Activated CD8-positive, alpha-beta memory T cell treated with anti-CD3 and anti-CD28 coated beads, Interleukin-2, amount 50 U/mL, for 48 hours (primary cell): ENCODE measurements at regions not wholly inside any gene's neighbourhood (a gene's known extent, or its start where the extent isn't known, plus 50 kb on each side); places are given as distances from the start of the nearest gene placed in this dataset.
"Not testable (repeated sequence)": the region's sequence is repeated elsewhere in the genome, so short reads cannot be mapped to it uniquely, and the experiment has no call there.

Experiments used
- DNase-seq: peaks from one replicate; pipeline ENCODE4 v3.0.0-alpha.2; 2020

- DNase-seq: no peak
These were observed 558.8 kb upstream of the ADAMTS16 start for GRCh38 chr5:4581289-4581688.

- no peak for DNase-seq
These were observed 555.1 kb upstream of the ADAMTS16 start for GRCh38 chr5:4584982-4585381.

GRCh38 chr5:4613440-4613839 is 526.7 kb upstream of the ADAMTS16 start:
- no peak for DNase-seq

GRCh38 chr5:4614088-4614487 is 526.0 kb upstream of the ADAMTS16 start:
- DNase-seq: no peak

GRCh38 chr5:4615369-4615768 is 524.8 kb upstream of the ADAMTS16 start:
- DNase-seq: not testable (repeated sequence)

GRCh38 chr5:4625206-4625896 is 514.8 kb upstream of the ADAMTS16 start:
- DNase-seq: no peak

GRCh38 chr5:4627131-4627530 is 513.0 kb upstream of the ADAMTS16 start:
- no peak for DNase-seq

GRCh38 chr5:4627929-4628328 is 512.2 kb upstream of the ADAMTS16 start:
- no peak for DNase-seq

- DNase-seq: no peak
These were observed 511.3 kb upstream of the ADAMTS16 start for GRCh38 chr5:4628645-4629385.

- DNase-seq: no peak
These were observed 510.1 kb upstream of the ADAMTS16 start for GRCh38 chr5:4630031-4630430.

GRCh38 chr5:4634342-4634741 is 505.8 kb upstream of the ADAMTS16 start:
- no peak for DNase-seq

GRCh38 chr5:4636378-4636777 is 503.8 kb upstream of the ADAMTS16 start:
- DNase-seq: no peak

GRCh38 chr5:4639946-4640345 is 500.2 kb upstream of the ADAMTS16 start:
- no peak for DNase-seq

- no peak for DNase-seq
These were observed 499.3 kb upstream of the ADAMTS16 start for GRCh38 chr5:4640795-4641194.

- DNase-seq: no peak
These were observed 497.6 kb upstream of the ADAMTS16 start for GRCh38 chr5:4642525-4642924.

GRCh38 chr5:4643190-4643589 is 496.9 kb upstream of the ADAMTS16 start:
- no peak for DNase-seq

GRCh38 chr5:4643960-4644359 is 496.2 kb upstream of the ADAMTS16 start:
- DNase-seq: no peak

GRCh38 chr5:4646715-4647375 is 493.3 kb upstream of the ADAMTS16 start:
- DNase-seq: no peak

- DNase-seq: no peak
These were observed 492.2 kb upstream of the ADAMTS16 start for GRCh38 chr5:4647955-4648354.

GRCh38 chr5:4651806-4652565 is 488.1 kb upstream of the ADAMTS16 start:
- no peak for DNase-seq

- no peak for DNase-seq
These were observed 486.7 kb upstream of the ADAMTS16 start for GRCh38 chr5:4653475-4653874.

GRCh38 chr5:4659851-4660250 is 480.3 kb upstream of the ADAMTS16 start:
- DNase-seq: no peak

GRCh38 chr5:4661326-4661725 is 478.8 kb upstream of the ADAMTS16 start:
- DNase-seq: no peak
